GM10248 (cell line): ENCODE measurements at regions not wholly inside any gene's neighbourhood (a gene's known extent, or its start where the extent isn't known, plus 50 kb on each side); places are given as distances from the start of the nearest gene placed in this dataset.

Experiments
- CTCF ChIA-PET: fragments of 300-600 bp; sonication (Branson Sonifier 250); formaldehyde crosslinking; extraction: SDS; loops from one replicate; lab custom pipeline; 2021; ENCODE audit warnings: antibody characterized with exemption; lab: Yijun Ruan, JAX
- POLR2A ChIA-PET: fragments of 350-650 bp; sonication (Branson Sonifier 250); formaldehyde crosslinking; extraction: SDS; loops from one replicate; lab custom pipeline; 2020; ENCODE audit warnings: antibody characterized with exemption; lab: Yijun Ruan, JAX
- DNase-seq: peaks from one replicate; pipeline ENCODE4 v3.0.0; 2012; ENCODE audit errors: extremely low spot score
- CTCF ChIP-seq: IDR thresholded peaks from 2 replicates; pipeline ENCODE4 v1.5.1; 2012; ENCODE audit warnings: mild to moderate bottlenecking, low read depth; ENCODE audit errors: extremely low read depth, missing control alignments, control extremely low read depth

- ChIA-PET CTCF (interaction anchor here (3.2 kb wide), 1 partner anchor 22 kb away, joined by 12 read pairs; no protein-coding TSS in a partner anchor), POLR2A (no interaction called here)
- no peak for DNase-seq
- TF ChIP-seq CTCF: no peak
Observed at GRCh38 chr19:13611596-13611995, 105.3 kb upstream of the CACNA1A start.

DNA sequence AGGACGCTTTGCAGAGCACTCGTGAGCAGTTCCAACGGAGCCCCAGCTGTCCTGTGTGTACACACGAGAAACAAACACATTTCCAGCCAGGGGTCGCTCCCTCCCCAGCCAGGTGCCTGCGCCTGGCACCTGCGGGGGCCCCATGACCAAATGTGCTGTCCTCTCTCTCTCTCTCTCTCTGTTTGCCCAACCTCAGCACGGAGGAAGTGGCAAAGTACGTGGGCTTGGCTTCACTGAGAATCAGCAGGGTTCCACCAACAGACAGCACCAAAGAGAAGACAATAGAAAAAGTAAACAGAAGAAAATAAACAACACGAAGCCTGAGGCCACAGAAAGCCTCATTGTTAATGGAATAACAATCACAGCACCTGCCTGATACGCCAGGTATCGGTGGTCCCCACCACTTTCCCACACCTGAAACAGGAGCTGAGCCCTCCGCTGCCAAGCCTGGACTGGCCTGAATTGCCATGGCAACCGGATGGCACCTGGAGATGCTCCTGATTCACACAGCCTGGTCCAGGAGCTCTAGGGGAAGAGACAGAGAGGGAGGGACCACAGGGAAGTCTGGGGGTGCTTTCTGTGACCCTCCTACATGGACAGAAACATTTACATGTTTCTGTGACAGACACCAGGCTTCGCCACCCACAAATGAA, 103.9 kb upstream of the CACNA1A start:
- DNase-seq: no peak
- POLR2A ChIA-PET: no interaction called here
- CTCF ChIA-PET: interaction anchor here (1.4 to 3.2 kb wide), 3 partner anchors 14 to 121 kb away, joined by 3 to 12 read pairs (median 3); no protein-coding TSS in a partner anchor
- no peak for TF ChIP-seq CTCF

GRCh38 chr19:13606156-13606555, 99.9 kb upstream of the CACNA1A start:
- CTCF ChIA-PET: interaction anchor here (0.6 to 2.4 kb wide), 4 partner anchors 16 to 440 kb away, joined by 3 to 15 read pairs (median 3); no protein-coding TSS in a partner anchor
- no peak for TF ChIP-seq CTCF
- POLR2A ChIA-PET: no interaction called here
- no peak for DNase-seq

GRCh38 chr19:13604902-13605586, 98.8 kb upstream of the CACNA1A start:
- CTCF ChIA-PET: interaction anchor here (1.0 to 2.4 kb wide), 2 partner anchors 15 to 26 kb away, joined by 3 to 15 read pairs; no protein-coding TSS in a partner anchor
- TF ChIP-seq CTCF: no peak
- DNase-seq: no peak
- POLR2A ChIA-PET: no interaction called here

GRCh38 chr19:13600802-13601201, 94.5 kb upstream of the CACNA1A start:
- POLR2A ChIA-PET: no interaction called here
- no peak for TF ChIP-seq CTCF
- DNase-seq: no peak
- CTCF ChIA-PET: no interaction called here

DNA sequence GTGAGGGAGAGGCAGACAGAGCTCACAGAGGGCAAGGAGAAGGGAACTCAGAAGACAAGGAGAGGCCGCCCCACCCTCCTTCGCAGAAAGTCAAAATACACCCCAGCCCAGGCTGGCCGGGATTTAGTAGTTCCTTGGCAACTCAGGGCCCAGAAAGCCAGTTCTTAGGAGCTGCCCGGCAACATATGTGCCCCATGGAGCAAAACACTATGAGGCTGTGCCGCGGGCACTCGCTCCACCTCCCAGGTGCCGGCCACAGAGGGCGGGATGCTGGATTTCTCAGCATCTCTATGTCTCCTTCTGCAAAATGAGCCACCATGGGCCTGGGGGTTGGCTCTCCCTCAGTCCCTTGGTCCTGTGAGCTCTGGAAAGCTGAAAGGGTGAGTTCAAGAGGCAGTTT, 93.8 kb upstream of the CACNA1A start:
- TF ChIP-seq CTCF: no peak
- no peak for DNase-seq
- CTCF ChIA-PET: interaction anchor here (1.0 kb wide), 1 partner anchor 262 kb away, joined by 3 read pairs; no protein-coding TSS in a partner anchor
- POLR2A ChIA-PET: no interaction called here
